ENCODE measurements at regions not wholly inside any gene's neighbourhood (a gene's known extent, or its start where the extent isn't known, plus 50 kb on each side); places are given as distances from the start of the nearest gene placed in this dataset.
"Not testable (repeated sequence)": the region's sequence is repeated elsewhere in the genome, so short reads cannot be mapped to it uniquely, and the experiment has no call there.

- Histone ChIP-seq H3K27ac (ENCODE audit: low read depth, low read length, poor library complexity, severe bottlenecking) (no peak overlapping the region), H3K9me3 (ENCODE audit: low read depth, low read length, poor library complexity, severe bottlenecking) (no peaks in the 10 kb centered on the region), H3K4me1 (ENCODE audit: insufficient read depth, low read length, poor library complexity, severe bottlenecking) (peaks cover 11% of the 10 kb centered on the region), H3K36me3 (ENCODE audit: insufficient read depth, low read length, poor library complexity, severe bottlenecking) (no peaks in the 10 kb centered on the region), H3K27me3 (replicated peaks; ENCODE audit: insufficient read depth, low read depth, low read length, poor library complexity) (no peaks in the 10 kb centered on the region), H3K4me3 (ENCODE audit: low read depth, low read length, poor library complexity, severe bottlenecking) (no peak overlapping the region)
- CTCF ChIA-PET = interaction anchor here (0.5 kb wide), 1 partner anchor 39 kb away, joined by 5 read pairs; no protein-coding TSS in a partner anchor
- intact Hi-C loops (cut with micrococcal nuclease; ENCODE audit: unreplicated experiment) = no loop called here
- no TSS peak for BruUV-seq (replicated peaks)
- peak; percentile 76 for DNase-seq (ENCODE audit: low spot score)
- POLR2A ChIA-PET (ENCODE audit: low non-redundant PET) = no interaction called here
- no peak for TF ChIP-seq EZH2 (IDR thresholded peaks at IDR 0.05; ENCODE audit: borderline replicate concordance, low read depth, low read length, poor library complexity, severe bottlenecking)
- TF ChIP-seq CTCF (conservative IDR thresholded peaks at IDR 0.05; ENCODE audit: low read depth, low read length) = peak; percentile 89
Observed at GRCh38 chr18:22703883-22704585, 229.1 kb upstream of the RBBP8 start.

DNA sequence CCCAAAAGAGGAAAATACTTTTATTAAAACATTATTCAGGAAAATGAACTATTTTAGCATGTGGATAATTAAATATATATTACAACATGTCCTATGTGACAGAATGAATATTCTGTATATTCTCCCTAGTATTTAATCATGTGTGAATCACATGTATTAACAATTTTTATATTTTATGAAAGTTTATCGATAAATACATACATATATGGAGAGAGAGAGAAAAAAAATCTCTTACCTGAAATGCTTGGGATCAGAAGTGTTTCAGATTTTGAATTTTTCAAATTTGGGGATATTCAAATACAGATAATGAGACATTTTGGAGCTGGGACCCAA is 228.6 kb upstream of the RBBP8 start:
- TF ChIP-seq CTCF (conservative IDR thresholded peaks at IDR 0.05; ENCODE audit: low read depth, low read length) (peak; percentile 20; the same call in 1 of the 2 replicates), EZH2 (IDR thresholded peaks at IDR 0.05; ENCODE audit: borderline replicate concordance, low read depth, low read length, poor library complexity, severe bottlenecking) (no peak)
- no peak overlapping the region for H3K4me3 ChIP-seq (ENCODE audit: low read depth, low read length, poor library complexity, severe bottlenecking)
- no peak overlapping the region for H3K27ac ChIP-seq (ENCODE audit: low read depth, low read length, poor library complexity, severe bottlenecking)
- ChIA-PET CTCF (no interaction called here), POLR2A (ENCODE audit: low non-redundant PET) (no interaction called here)
- DNase-seq (ENCODE audit: low spot score) = no peak
- H3K36me3 ChIP-seq (ENCODE audit: insufficient read depth, low read length, poor library complexity, severe bottlenecking) = no peaks in the 10 kb centered on the region
- intact Hi-C loops (cut with micrococcal nuclease; ENCODE audit: unreplicated experiment) = no loop called here
- no peaks in the 10 kb centered on the region for H3K27me3 ChIP-seq (replicated peaks; ENCODE audit: insufficient read depth, low read depth, low read length, poor library complexity)
- peaks cover 11% of the 10 kb centered on the region for H3K4me1 ChIP-seq (ENCODE audit: insufficient read depth, low read length, poor library complexity, severe bottlenecking)
- no TSS peak for BruUV-seq (replicated peaks)
- H3K9me3 ChIP-seq (ENCODE audit: low read depth, low read length, poor library complexity, severe bottlenecking) = no peaks in the 10 kb centered on the region

DNA sequence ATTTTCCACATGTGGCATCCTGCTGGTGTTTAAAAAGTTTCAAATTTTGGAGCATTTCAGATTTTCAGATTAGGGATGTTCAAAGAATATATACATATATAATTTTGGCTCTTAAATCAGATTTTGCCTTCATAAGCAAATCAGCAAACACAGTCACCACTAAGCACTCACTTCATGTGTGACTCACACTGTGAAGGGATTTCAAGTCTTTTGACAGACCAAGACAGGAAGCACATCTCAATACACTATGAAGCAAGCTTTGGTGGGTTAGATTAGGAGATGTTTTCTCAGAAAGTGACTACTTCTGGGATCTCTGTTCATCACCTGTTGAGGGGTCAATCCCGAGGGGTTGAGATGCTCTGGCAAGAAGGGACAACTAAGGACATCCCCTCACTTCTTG is 227.8 kb upstream of the RBBP8 start:
- H3K4me3 ChIP-seq (ENCODE audit: low read depth, low read length, poor library complexity, severe bottlenecking) = no peak overlapping the region
- intact Hi-C loops (cut with micrococcal nuclease; ENCODE audit: unreplicated experiment) = loop anchor here (5.0 kb wide), 1 partner anchor 793 kb away; no protein-coding TSS in a partner anchor
- peak; percentile 41 for DNase-seq (ENCODE audit: low spot score)
- peaks cover 11% of the 10 kb centered on the region for H3K4me1 ChIP-seq (ENCODE audit: insufficient read depth, low read length, poor library complexity, severe bottlenecking)
- no peak overlapping the region for H3K27ac ChIP-seq (ENCODE audit: low read depth, low read length, poor library complexity, severe bottlenecking)
- no peaks in the 10 kb centered on the region for H3K36me3 ChIP-seq (ENCODE audit: insufficient read depth, low read length, poor library complexity, severe bottlenecking)
- ChIA-PET POLR2A (ENCODE audit: low non-redundant PET) (no interaction called here), CTCF (interaction anchor here (0.6 kb wide), 1 partner anchor 816 kb away, joined by 3 read pairs; no protein-coding TSS in a partner anchor)
- H3K27me3 ChIP-seq (replicated peaks; ENCODE audit: insufficient read depth, low read depth, low read length, poor library complexity) = no peaks in the 10 kb centered on the region
- H3K9me3 ChIP-seq (ENCODE audit: low read depth, low read length, poor library complexity, severe bottlenecking) = no peaks in the 10 kb centered on the region
- TF ChIP-seq EZH2 (IDR thresholded peaks at IDR 0.05; ENCODE audit: borderline replicate concordance, low read depth, low read length, poor library complexity, severe bottlenecking) (no peak), CTCF (conservative IDR thresholded peaks at IDR 0.05; ENCODE audit: low read depth, low read length) (no peak)
- BruUV-seq (replicated peaks) = no TSS peak

DNA sequence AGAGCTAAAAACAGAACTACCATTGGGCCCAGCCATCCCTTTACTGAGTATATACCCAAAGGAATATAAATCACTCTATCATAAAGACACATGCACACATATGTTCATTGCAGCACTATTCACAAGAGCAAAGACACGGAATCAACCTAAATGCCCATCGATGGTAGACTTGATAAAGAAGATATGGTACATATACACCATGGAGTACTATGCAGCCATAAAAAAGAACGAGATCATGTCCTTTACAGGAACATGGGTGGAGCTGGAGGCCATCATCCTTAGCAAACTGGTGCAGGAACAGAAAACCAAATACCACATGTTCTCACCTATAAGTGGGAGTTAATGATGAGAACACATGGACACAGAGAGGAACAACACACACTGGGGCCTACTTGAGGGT is 227.1 kb upstream of the RBBP8 start:
- H3K4me3 ChIP-seq (ENCODE audit: low read depth, low read length, poor library complexity, severe bottlenecking); BruUV-seq (replicated peaks); DNase-seq (ENCODE audit: low spot score); H3K36me3 ChIP-seq (ENCODE audit: insufficient read depth, low read length, poor library complexity, severe bottlenecking); H3K27me3 ChIP-seq (replicated peaks; ENCODE audit: insufficient read depth, low read depth, low read length, poor library complexity); H3K27ac ChIP-seq (ENCODE audit: low read depth, low read length, poor library complexity, severe bottlenecking); CTCF ChIA-PET; POLR2A ChIA-PET (ENCODE audit: low non-redundant PET); H3K9me3 ChIP-seq (ENCODE audit: low read depth, low read length, poor library complexity, severe bottlenecking): not testable (repeated sequence)
- intact Hi-C loops (cut with micrococcal nuclease; ENCODE audit: unreplicated experiment) = loop anchor here (5.0 kb wide), 1 partner anchor 794 kb away; no protein-coding TSS in a partner anchor
- peaks cover 11% of the 10 kb centered on the region for H3K4me1 ChIP-seq (ENCODE audit: insufficient read depth, low read length, poor library complexity, severe bottlenecking)
